NCI-H82 treated with DMSO at 0.1 percent for 48 hours (cell line): ENCODE measurements at regions not wholly inside any gene's neighbourhood (a gene's known extent, or its start where the extent isn't known, plus 50 kb on each side); places are given as distances from the start of the nearest gene placed in this dataset.

Experiments used
- DNase-seq: peaks from one replicate; lab custom pipeline; 2025; ENCODE audit not compliant: unreplicated experiment; lab: John Stamatoyannopoulos, UW

- no peak for DNase-seq
Observed at GRCh38 chr11:119985551-119985950, 152.4 kb downstream of the TRIM29 start.

GRCh38 chr11:119983816-119984215 lies 154.1 kb downstream of the TRIM29 start:
- no peak for DNase-seq

DNA sequence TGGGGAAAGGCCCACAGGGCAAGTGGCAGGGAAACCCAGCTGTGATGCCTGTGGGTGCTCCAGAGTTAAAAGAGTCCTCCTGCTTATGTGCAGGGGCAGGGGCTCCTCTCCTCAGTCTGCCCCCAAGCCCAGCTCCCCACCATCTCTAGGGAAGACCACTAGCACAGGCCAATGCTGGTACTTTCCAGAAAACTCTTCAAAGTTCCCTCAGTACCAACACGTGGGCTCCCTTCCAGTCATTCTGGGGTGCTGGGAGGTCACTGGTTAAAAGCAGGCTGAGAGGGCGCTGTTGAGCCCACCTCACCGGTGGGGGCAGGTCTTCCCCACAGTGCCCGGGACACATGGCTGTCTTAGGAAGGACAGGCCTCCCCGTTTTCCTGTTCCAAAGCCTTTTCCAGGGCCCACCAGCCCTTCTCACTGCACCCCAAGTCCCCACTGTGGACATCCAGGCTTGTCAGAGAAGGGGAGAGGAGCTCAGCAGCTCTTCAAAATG lies 154.6 kb downstream of the TRIM29 start:
- DNase-seq = no peak

- no peak for DNase-seq
Observed at GRCh38 chr11:119982517-119983239, 155.2 kb downstream of the TRIM29 start.

- DNase-seq = no peak
Observed at GRCh38 chr11:119980431-119980830, 157.5 kb downstream of the TRIM29 start.

DNA sequence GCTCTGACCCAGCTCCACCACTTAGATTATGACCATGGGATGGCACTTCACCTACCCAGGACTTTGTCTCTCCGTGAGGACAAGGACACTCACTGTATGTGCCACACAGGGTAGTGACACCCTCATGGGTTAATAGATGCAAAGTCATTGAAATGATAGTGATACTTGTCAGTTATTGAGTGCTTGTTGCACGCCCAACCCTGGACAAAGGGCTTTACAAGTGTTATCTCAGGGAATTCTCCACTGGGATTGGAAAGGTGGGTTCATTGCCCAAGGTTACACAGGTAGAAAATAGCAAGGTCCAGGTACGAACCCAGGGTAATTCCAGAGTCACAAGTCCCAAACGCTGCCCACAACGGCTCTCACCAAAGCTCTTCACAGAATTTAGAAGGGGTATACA lies 158.2 kb downstream of the TRIM29 start:
- DNase-seq = no peak

GRCh38 chr11:119978696-119979095 lies 159.2 kb downstream of the TRIM29 start:
- DNase-seq = no peak

DNA sequence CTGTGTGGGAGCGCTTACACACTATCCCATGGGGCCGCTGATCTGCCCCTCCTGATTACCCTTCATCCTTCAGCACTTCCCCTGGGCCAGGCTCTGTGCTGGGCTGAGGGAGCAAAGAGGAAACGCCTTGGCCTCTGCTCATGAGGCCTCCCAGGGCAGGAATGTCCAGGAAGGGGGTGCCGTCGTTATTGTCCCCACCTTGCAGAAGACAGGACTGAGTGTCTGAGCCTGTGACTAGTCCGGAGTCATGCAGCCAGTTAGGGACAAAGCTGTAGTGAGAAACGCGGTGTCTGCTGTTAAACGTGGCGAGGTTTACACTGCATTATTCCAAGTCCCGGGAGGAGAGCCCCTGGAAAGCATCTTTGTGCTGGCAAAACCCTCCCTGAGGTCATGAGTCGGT lies 160.0 kb downstream of the TRIM29 start:
- no peak for DNase-seq

DNA sequence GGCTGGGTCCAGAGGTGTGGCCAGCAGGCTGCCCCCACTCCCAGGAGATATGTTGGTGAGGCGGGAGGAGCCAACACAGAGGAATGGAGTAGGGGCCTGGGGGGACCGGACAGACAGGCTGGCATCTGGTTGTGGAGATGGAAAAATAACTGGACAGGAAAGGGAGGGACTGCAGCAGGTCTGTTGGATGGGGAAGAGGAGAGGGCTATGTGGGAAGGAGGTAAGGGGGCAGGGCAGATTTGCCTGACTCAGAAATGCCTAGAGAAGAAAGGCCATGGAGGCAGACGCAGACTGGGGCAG lies 160.4 kb downstream of the TRIM29 start:
- no peak for DNase-seq

DNA sequence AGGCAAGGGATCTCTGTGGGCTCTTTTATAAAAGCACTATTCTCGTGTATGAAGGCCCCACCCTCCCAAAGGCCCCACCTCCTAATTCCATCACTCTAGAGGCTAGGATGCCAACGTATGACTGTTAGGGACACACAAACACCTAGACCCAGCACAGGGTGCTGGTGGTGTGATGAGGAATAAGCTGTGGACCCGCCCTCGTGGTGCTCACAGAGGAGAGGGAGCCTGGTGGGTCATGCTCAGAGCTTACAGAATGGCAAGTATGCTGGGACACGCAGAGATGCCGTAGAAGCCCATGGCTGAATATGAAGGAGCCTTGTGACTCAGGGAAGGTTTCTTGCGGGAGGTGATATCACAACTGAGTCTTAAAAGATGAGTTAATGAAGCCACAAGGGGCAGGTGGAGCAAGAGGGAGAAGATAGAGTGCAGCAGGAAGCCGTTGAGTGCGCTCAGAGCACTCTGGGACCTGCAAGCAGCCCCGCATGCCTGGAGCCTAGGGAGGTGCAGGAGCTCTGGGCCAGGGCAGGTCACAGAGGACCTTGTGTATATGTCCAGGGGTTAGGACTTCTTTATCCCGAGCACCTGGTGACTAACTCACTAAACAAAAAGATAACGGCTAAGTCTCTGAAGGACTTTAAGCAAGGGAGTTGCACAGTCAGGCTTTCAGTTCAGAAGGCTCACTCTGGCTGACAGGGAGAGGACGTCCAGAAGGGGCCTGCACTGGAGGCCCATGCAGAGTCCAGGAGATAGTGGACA lies 160.9 kb downstream of the TRIM29 start:
- no peak for DNase-seq

GRCh38 chr11:119975561-119976152 lies 162.3 kb downstream of the TRIM29 start:
- DNase-seq = peak; percentile 48

DNA sequence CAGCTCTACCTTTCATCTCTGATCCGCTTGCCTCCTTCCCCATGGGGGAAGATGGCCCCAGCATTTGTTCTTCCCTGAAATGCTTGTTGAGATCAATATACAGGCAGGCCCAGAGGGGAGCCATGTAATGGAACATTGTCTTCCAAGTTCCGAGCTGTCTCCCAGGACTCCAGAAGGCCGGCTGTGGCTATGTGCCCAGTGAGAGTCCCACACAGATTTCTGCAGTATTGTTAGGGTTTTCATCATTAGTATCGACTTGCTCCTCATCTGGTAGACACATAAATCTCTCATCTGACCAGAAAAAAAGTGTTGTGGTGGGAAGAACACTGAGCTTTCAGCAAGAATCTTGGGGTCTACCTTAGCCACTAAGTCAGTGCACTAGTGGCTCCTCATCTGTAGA lies 163.4 kb downstream of the TRIM29 start:
- no peak for DNase-seq

DNA sequence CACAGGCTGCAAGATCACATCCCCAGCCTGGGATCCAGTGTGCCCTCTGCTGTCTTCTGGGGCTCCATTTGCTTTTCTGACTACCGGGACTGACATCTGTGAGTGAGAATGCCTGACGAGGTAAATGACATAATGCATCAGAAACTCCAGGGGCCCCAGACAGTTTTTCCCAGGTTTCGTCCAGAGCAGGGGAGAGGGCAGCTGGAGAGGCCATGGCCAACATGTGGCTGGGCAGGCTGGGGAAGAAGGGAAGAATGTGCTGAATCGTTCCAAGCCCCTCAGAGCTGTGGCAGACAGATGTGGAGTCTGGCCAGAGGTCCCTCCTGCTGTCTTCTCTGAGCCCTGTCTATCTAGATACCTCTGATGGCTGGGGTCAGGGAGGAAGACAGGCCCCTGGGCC lies 163.9 kb downstream of the TRIM29 start:
- no peak for DNase-seq

GRCh38 chr11:119972281-119972680 lies 165.6 kb downstream of the TRIM29 start:
- no peak for DNase-seq

- no peak for DNase-seq
Observed at GRCh38 chr11:119970555-119971304, 167.2 kb downstream of the TRIM29 start.

DNA sequence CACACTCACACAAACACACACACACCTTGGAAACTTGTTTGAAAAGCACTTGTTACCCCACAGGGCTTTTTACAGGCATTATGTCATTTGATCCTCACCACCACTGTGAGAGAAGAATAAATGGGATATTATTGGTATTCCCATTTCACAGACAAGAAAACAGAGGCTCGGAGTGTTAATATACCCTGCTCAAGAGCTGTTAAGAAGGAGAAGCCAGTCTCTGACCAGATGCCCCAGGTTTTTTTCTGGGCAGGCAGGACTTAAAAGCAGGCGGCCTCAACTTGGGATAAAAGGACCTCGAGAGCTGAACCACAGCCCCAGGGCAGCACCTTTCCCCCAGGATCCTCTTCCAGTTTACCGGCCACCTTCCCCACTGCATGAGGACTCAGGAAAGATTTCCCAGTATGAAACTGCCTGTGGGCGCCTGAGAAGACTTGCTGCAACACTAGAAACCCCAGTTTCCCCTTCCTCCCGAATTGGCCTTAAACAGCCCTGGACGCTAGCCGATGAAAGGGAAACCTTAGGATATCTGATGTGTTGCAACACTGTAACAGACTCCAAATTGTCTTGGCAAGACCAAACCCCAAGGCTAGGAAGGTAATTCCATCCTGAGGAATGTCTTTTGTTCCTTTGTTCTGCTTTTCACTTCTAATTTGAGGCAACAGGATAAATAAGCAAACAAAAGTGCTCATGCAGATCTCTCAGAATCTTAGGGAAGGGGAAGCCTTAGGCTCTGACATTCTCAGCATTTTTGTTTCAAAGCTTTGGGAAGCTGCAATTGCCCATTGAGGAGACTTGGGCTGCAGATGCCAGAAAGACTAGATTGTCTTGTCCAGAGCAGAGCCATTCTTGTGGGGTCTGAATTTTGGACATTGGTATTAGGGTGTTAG lies 173.5 kb downstream of the TRIM29 start:
- DNase-seq = no peak

DNA sequence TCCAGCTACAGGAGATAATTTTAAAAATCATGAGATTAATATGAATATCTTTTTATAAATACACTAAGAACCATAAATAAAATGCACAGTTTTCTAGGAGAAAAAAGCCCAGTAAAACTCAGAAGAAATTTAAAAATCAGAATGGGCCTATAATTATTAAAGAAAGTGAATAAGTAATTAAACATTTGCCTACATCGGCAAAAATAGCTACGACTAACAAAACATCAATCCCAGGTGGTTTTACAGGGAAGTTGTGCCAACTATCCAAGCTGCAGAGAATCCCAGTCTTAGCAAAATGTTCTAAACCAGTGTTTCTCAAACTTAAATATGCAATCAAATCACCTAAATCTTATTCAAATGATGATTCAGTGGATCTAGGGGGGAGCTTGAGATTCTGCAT lies 180.0 kb downstream of the TRIM29 start:
- DNase-seq = no peak

DNA sequence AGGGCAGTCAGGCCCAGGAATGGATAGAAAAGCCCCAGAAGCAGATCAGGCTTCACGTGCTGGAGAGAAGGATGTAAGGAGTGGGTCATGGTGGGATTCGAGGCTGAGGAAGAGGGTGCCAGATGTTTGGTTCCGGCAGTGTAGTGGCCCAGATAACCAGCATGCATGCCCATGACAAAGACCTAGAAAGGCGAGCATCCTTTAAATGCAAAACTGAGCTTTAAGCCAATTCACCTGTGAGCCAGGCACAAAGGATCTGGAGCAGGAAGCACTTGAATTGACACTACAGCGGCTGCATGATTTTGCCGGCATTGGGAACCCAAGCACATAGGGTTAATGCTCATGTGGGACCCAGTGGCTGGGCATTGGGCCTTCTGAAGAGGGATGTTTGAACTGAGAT lies 185.5 kb downstream of the TRIM29 start:
- no peak for DNase-seq

DNA sequence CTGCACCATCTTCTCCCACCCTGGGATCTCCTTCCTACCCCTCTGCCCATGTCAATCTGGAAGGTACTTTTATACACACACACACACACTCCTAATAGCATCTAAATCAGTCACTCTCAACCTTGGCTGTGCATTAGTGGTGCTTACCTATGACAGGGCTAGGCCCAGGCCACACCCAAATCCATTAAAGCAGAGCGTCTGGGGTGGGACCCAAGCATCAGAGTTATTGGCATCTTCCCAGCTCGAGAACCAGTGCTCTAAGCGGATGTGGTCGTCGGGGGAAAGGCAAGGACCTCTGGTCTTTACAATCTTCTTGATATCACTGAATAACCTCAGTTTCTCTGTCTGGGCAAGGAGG lies 194.6 kb downstream of the TRIM29 start:
- DNase-seq = no peak

DNA sequence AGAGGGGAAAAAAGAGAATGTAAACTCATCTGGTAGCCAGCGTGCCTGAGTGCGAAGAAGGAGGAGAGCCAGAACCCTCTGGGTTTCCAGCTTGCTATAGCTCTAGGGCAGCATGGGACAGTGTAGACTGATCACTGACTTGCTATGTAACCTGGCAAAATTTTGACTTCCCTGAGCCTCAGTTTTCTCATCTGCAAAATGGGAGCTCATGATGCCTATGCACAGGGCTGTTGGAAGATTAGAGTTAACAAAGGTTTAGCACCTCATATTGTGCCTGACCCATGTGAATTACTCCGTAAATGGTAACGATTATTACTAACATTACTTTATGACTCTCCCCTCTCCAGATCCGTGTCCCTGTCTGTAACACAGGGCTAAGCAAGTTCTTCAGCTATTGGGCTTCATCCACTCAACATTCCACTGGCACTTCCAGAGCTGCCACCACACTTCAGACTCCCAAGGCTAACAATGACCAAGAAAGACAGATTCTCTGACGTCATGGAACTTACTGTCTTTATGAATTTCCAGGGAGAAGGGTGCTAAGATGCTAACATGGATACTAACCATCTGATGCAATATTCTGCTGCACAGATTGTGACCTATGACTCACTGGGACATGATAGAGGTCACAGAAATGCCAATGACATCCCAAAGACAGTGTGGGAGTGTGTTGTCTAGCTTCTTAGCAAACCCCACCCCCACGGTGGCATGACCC lies 195.2 kb downstream of the TRIM29 start:
- no peak for DNase-seq
